ENCODE measurements at regions not wholly inside any gene's neighbourhood (a gene's known extent, or its start where the extent isn't known, plus 50 kb on each side); places are given as distances from the start of the nearest gene placed in this dataset.

DNA sequence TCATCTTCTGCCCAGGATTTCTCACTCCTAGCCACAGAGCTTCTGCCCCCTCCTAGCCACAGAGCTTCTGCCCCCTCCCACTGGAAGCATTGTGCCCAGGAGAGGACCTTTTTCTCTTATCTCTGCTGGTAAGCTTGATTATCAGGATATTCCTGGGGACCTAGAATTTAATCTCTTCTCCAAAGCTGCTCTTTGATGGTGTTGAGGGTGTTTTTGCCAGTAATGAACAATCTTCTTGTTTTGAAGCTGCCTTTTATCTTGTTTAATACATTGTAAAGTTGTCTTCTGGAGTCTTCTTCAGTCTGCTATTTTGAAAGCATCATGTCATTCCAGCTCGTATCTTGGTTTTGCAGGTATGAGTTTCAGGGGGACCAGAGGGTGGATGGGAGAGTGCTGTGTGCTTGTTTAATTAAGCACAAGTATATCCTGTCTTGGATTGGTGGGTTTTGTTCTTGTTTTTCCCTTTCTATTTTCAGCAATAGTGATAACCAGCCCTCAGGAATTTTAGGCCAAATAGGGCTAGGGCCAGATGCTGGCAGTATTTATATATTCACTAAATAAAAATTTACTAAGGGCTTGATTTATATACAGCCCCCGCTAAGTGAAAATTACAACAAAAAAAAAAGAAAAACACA is 214.0 kb upstream of the DMRT1 start:
- peak overlapping the region; percentile 88 to 94 for H3K27ac ChIP-seq
- TF ChIP-seq, protein P1, sequence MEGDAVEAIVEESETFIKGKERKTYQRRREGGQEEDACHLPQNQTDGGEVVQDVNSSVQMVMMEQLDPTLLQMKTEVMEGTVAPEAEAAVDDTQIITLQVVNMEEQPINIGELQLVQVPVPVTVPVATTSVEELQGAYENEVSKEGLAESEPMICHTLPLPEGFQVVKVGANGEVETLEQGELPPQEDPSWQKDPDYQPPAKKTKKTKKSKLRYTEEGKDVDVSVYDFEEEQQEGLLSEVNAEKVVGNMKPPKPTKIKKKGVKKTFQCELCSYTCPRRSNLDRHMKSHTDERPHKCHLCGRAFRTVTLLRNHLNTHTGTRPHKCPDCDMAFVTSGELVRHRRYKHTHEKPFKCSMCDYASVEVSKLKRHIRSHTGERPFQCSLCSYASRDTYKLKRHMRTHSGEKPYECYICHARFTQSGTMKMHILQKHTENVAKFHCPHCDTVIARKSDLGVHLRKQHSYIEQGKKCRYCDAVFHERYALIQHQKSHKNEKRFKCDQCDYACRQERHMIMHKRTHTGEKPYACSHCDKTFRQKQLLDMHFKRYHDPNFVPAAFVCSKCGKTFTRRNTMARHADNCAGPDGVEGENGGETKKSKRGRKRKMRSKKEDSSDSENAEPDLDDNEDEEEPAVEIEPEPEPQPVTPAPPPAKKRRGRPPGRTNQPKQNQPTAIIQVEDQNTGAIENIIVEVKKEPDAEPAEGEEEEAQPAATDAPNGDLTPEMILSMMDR (IDR thresholded peaks at IDR 0.05), result no peak
- H3K9me3 ChIP-seq, result no peaks in the 10 kb centered on the region
- DNase-seq (ENCODE audit: low spot score), result no peak
- peaks cover 28 to 70% of the 10 kb centered on the region in 2 donors for H3K4me1 ChIP-seq (ENCODE audit: control insufficient read depth in 1 of 2, low read depth in 2 of 2)
- H3K36me3 ChIP-seq, result no peaks in the 10 kb centered on the region
- no peak for ATAC-seq (ENCODE audit: insufficient number of reproducible peaks, low FRiP score, low read depth)
- H3K27me3 ChIP-seq (replicated peaks; ENCODE audit: insufficient read depth), result no peaks in the 10 kb centered on the region
- H3K4me3 ChIP-seq, result peak overlapping the region; percentile 50

- ATAC-seq (ENCODE audit: insufficient number of reproducible peaks, low FRiP score, low read depth) (no peak), DNase-seq (ENCODE audit: low spot score) (no peak)
- TF ChIP-seq, protein P1 (IDR thresholded peaks at IDR 0.05), result no peak
- Histone ChIP-seq H3K4me1 (ENCODE audit: control insufficient read depth in 1 of 2, low read depth in 2 of 2) (peaks cover 28 to 75% of the 10 kb centered on the region in 2 donors), H3K27ac (peak overlapping the region; percentile 88 to 94), H3K9me3 (no peaks in the 10 kb centered on the region), H3K36me3 (no peaks in the 10 kb centered on the region), H3K27me3 (replicated peaks; ENCODE audit: insufficient read depth) (no peaks in the 10 kb centered on the region), H3K4me3 (no peak overlapping the region)
These were observed 212.4 kb upstream of the DMRT1 start for GRCh38 chr9:629146-629545.

- DNase-seq (ENCODE audit: low spot score) (no peak), ATAC-seq (ENCODE audit: insufficient number of reproducible peaks, low FRiP score, low read depth) (no peak)
- Histone ChIP-seq H3K27me3 (replicated peaks; ENCODE audit: insufficient read depth) (no peaks in the 10 kb centered on the region), H3K27ac (no peak overlapping the region), H3K4me1 (ENCODE audit: control insufficient read depth in 1 of 2, low read depth in 2 of 2) (peaks cover 19 to 64% of the 10 kb centered on the region in 2 donors), H3K36me3 (no peaks in the 10 kb centered on the region), H3K4me3 (no peak overlapping the region), H3K9me3 (no peaks in the 10 kb centered on the region)
- TF ChIP-seq, protein P1 (IDR thresholded peaks at IDR 0.05), result no peak
These were observed 210.7 kb upstream of the DMRT1 start for GRCh38 chr9:630817-631216.

DNA sequence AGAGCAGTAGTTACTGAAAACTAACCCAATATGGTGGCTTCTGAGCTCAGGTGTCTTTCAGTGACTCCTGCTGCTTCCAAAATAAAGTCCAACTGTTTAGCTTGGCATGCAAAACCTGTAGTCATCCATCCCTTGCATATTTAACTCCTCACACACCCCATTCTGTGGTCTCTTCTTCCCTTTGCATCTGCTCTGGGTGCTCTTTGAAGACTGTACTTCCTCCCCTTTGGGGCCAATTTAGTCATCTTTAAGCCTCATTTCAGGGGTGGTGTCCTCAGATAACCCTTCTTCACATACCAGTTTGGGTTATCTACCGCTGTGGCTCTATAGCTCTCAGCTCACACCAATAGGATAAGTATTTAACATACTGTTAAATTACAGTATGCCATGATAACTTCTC is 209.9 kb upstream of the DMRT1 start:
- H3K36me3 ChIP-seq, result no peaks in the 10 kb centered on the region
- TF ChIP-seq, protein P1 (IDR thresholded peaks at IDR 0.05), result no peak
- DNase-seq (ENCODE audit: low spot score) (no peak), ATAC-seq (ENCODE audit: insufficient number of reproducible peaks, low FRiP score, low read depth) (no peak)
- no peaks in the 10 kb centered on the region for H3K27me3 ChIP-seq (replicated peaks; ENCODE audit: insufficient read depth)
- peaks cover 17 to 57% of the 10 kb centered on the region in 2 donors for H3K4me1 ChIP-seq (ENCODE audit: control insufficient read depth in 1 of 2, low read depth in 2 of 2)
- no peaks in the 10 kb centered on the region for H3K9me3 ChIP-seq
- H3K4me3 ChIP-seq, result no peak overlapping the region
- H3K27ac ChIP-seq, result no peak overlapping the region

GRCh38 chr9:633461-633860 is 208.0 kb upstream of the DMRT1 start:
- Histone ChIP-seq H3K9me3 (no peaks in the 10 kb centered on the region), H3K4me3 (no peak overlapping the region), H3K27me3 (replicated peaks; ENCODE audit: insufficient read depth) (no peaks in the 10 kb centered on the region), H3K27ac (no peak overlapping the region), H3K36me3 (no peaks in the 10 kb centered on the region), H3K4me1 (ENCODE audit: control insufficient read depth in 1 of 2, low read depth in 2 of 2) (peaks cover 0 to 46% of the 10 kb centered on the region in 2 donors)
- DNase-seq (ENCODE audit: low spot score) (no peak), ATAC-seq (ENCODE audit: insufficient number of reproducible peaks, low FRiP score, low read depth) (no peak)
- TF ChIP-seq, protein P1 (IDR thresholded peaks at IDR 0.05), result no peak

All from thoracic aorta (tissue), 2 donors.